Astrocyte (in vitro differentiated cells and primary cell): ENCODE measurements at regions not wholly inside any gene's neighbourhood (a gene's known extent, or its start where the extent isn't known, plus 50 kb on each side); places are given as distances from the start of the nearest gene placed in this dataset.

Experiments used
- EZH2 ChIP-seq: IDR thresholded peaks from 2 replicates; pipeline ENCODE4 v1.6.1; 2012; ENCODE audit warnings: mild to moderate bottlenecking, low read length, inconsistent platforms; ENCODE audit not compliant: insufficient read depth
- TF ChIP-seq, protein P1 (sequence below): IDR thresholded peaks from 2 replicates; pipeline ENCODE4 v1.5.1; 2011; ENCODE audit warnings: low read depth, mild to moderate bottlenecking, inconsistent platforms, low read length, moderate library complexity; ENCODE audit not compliant: insufficient read depth

DNA sequence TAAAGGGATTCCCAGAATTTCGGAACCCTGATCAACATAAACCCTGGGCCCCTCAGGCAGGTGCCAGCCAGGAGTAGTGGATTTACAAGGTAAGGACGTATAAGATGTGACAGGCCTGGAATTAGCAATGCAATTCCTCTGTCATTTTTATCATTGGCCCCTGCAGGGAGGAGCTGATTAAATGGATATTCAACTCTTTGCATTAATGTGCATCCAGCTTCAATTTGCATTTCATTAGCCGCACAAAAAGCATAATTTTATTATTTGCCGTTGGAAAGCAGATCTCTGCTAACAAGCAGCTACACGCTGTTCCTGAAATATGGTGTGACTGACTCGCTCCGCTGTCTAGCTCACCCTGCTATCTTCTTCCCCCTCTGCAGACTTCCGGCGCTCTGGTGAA is 195.8 kb downstream of the RPS24 start:
- TF ChIP-seq, protein P1, sequence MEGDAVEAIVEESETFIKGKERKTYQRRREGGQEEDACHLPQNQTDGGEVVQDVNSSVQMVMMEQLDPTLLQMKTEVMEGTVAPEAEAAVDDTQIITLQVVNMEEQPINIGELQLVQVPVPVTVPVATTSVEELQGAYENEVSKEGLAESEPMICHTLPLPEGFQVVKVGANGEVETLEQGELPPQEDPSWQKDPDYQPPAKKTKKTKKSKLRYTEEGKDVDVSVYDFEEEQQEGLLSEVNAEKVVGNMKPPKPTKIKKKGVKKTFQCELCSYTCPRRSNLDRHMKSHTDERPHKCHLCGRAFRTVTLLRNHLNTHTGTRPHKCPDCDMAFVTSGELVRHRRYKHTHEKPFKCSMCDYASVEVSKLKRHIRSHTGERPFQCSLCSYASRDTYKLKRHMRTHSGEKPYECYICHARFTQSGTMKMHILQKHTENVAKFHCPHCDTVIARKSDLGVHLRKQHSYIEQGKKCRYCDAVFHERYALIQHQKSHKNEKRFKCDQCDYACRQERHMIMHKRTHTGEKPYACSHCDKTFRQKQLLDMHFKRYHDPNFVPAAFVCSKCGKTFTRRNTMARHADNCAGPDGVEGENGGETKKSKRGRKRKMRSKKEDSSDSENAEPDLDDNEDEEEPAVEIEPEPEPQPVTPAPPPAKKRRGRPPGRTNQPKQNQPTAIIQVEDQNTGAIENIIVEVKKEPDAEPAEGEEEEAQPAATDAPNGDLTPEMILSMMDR, result no peak
- TF ChIP-seq EZH2, result no peak
